ENCODE measurements at regions not wholly inside any gene's neighbourhood (a gene's known extent, or its start where the extent isn't known, plus 50 kb on each side); places are given as distances from the start of the nearest gene placed in this dataset.

GRCh38 chr3:132245552-132246142 is 71.6 kb upstream of the ACP3 start:
- Histone ChIP-seq H3K4me1 (ENCODE audit: control insufficient read depth, extremely low read depth, insufficient read depth, low read length) (no peaks in the 10 kb centered on the region), H3K4me2 (ENCODE audit: control insufficient read depth, extremely low read depth, insufficient read depth, low read depth, low read length) (no peak overlapping the region), H3K27ac (ENCODE audit: control insufficient read depth, insufficient read depth, low read length) (no peak overlapping the region), H3K36me3 (ENCODE audit: control insufficient read depth in 2 of 2, extremely low read depth in 1 of 2, insufficient read depth in 2 of 2, low read length in 2 of 2) (no peaks in the 10 kb centered on the region), H2AFZ (ENCODE audit: control insufficient read depth, low read length) (no peak overlapping the region), H4K20me1 (ENCODE audit: control insufficient read depth, extremely low read depth, insufficient read depth, low read length) (no peaks in the 10 kb centered on the region), H3K9me1 (ENCODE audit: control insufficient read depth, extremely low read depth, insufficient read depth, low read length) (no peaks in the 10 kb centered on the region), H3K27me3 (ENCODE audit: control insufficient read depth, extremely low read depth, insufficient read depth, low read length) (peaks cover 4% of the 10 kb centered on the region), H3K9me3 (ENCODE audit: control insufficient read depth, low read depth, low read length) (no peaks in the 10 kb centered on the region), H3K79me2 (ENCODE audit: control insufficient read depth, insufficient read depth, low read length) (no peaks in the 10 kb centered on the region), H3K9ac (ENCODE audit: control insufficient read depth, extremely low read depth, insufficient read depth, low read length) (no peak overlapping the region), H3K4me3 (ENCODE audit: control insufficient read depth in 2 of 3, extremely low read depth in 1 of 3, insufficient read depth in 2 of 3, low read depth in 1 of 3, low read length in 3 of 3) (no peak overlapping the region)
- DNase-seq (ENCODE audit: low read depth, low spot score) (no peak), FAIRE-seq (no peak)
- dilution Hi-C loops (cut with MboI; ENCODE audit: extremely low pct_ligation_motif_present, low sequenced_read_pairs): no loop called here
- no peak for TF ChIP-seq EZH2 (IDR thresholded peaks at IDR 0.05; ENCODE audit: low read length)
- no peak for TF ChIP-seq CTCF (optimal IDR thresholded peaks at IDR 0.05 in 1 of 3, IDR thresholded peaks at IDR 0.05 in 1 of 3, conservative IDR thresholded peaks at IDR 0.05 in 1 of 3; ENCODE audit: extremely low read depth in 1 of 3, insufficient read depth in 2 of 3, low read length in 3 of 3)

GRCh38 chr3:132246212-132246611 is 71.0 kb upstream of the ACP3 start:
- no peak overlapping the region for H2AFZ ChIP-seq (ENCODE audit: control insufficient read depth, low read length)
- no peaks in the 10 kb centered on the region for H4K20me1 ChIP-seq (ENCODE audit: control insufficient read depth, extremely low read depth, insufficient read depth, low read length)
- no peak for TF ChIP-seq EZH2 (IDR thresholded peaks at IDR 0.05; ENCODE audit: low read length)
- no peak for TF ChIP-seq CTCF (optimal IDR thresholded peaks at IDR 0.05 in 1 of 3, IDR thresholded peaks at IDR 0.05 in 1 of 3, conservative IDR thresholded peaks at IDR 0.05 in 1 of 3; ENCODE audit: extremely low read depth in 1 of 3, insufficient read depth in 2 of 3, low read length in 3 of 3)
- H3K27me3 ChIP-seq (ENCODE audit: control insufficient read depth, extremely low read depth, insufficient read depth, low read length): peaks cover 4% of the 10 kb centered on the region
- dilution Hi-C loops (cut with MboI; ENCODE audit: extremely low pct_ligation_motif_present, low sequenced_read_pairs): no loop called here
- no peaks in the 10 kb centered on the region for H3K4me1 ChIP-seq (ENCODE audit: control insufficient read depth, extremely low read depth, insufficient read depth, low read length)
- H3K9ac ChIP-seq (ENCODE audit: control insufficient read depth, extremely low read depth, insufficient read depth, low read length): no peak overlapping the region
- no peak overlapping the region for H3K4me3 ChIP-seq (ENCODE audit: control insufficient read depth in 2 of 3, extremely low read depth in 1 of 3, insufficient read depth in 2 of 3, low read depth in 1 of 3, low read length in 3 of 3)
- H3K79me2 ChIP-seq (ENCODE audit: control insufficient read depth, insufficient read depth, low read length): no peaks in the 10 kb centered on the region
- H3K9me1 ChIP-seq (ENCODE audit: control insufficient read depth, extremely low read depth, insufficient read depth, low read length): no peaks in the 10 kb centered on the region
- no peak overlapping the region for H3K4me2 ChIP-seq (ENCODE audit: control insufficient read depth, extremely low read depth, insufficient read depth, low read depth, low read length)
- no peaks in the 10 kb centered on the region for H3K36me3 ChIP-seq (ENCODE audit: control insufficient read depth in 2 of 2, extremely low read depth in 1 of 2, insufficient read depth in 2 of 2, low read length in 2 of 2)
- no peak overlapping the region for H3K27ac ChIP-seq (ENCODE audit: control insufficient read depth, insufficient read depth, low read length)
- FAIRE-seq: no peak
- no peaks in the 10 kb centered on the region for H3K9me3 ChIP-seq (ENCODE audit: control insufficient read depth, low read depth, low read length)
- no peak for DNase-seq (ENCODE audit: low read depth, low spot score)

Data from keratinocyte (primary cell).